ENCODE measurements at regions not wholly inside any gene's neighbourhood (a gene's known extent, or its start where the extent isn't known, plus 50 kb on each side); places are given as distances from the start of the nearest gene placed in this dataset.

DNA sequence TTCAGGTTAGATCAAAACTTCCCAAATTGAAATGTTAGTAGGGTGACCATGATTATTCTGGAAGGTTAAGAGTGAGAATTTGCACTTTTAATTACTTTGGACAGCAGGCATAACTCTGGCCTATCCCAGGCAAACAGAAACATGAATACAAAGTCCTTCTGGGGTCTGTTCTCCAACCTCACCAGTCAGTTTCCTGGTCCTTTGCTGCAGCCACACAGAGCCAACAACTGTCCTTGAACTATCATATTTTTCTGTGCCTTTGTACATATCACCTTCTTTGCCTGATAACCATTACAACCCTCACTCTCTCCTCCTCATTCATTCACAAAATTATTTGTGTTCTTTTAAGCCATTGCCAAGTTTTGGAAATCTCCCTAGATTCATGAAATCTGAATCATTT lies 126.0 kb upstream of the GBE1 start:
- TF ChIP-seq CTCF (IDR thresholded peaks at IDR 0.05 in 2 of 3, conservative IDR thresholded peaks at IDR 0.05 in 1 of 3; ENCODE audit: insufficient read depth in 2 of 3, low read depth in 1 of 3, low read length in 3 of 3) (no peak), EZH2 (IDR thresholded peaks at IDR 0.05; ENCODE audit: borderline replicate concordance, low read depth, low read length) (no peak), TBL1XR1 (IDR thresholded peaks at IDR 0.05; ENCODE audit: low read length in 2 of 2) (no peak), USF2 (CRISPR knock-in tag; IDR thresholded peaks at IDR 0.05) (no peak), SMAD1 (IDR thresholded peaks at IDR 0.05; ENCODE audit: low read depth, low read length, partially characterized antibody) (no peak), ETV6 (IDR thresholded peaks at IDR 0.05; ENCODE audit: borderline replicate concordance in 1 of 2, low read depth in 2 of 2, low read length in 1 of 2) (no peak), ETV6 (CRISPR knock-in tag; IDR thresholded peaks at IDR 0.05; ENCODE audit: borderline replicate concordance) (no peak), YY1 (IDR thresholded peaks at IDR 0.05; ENCODE audit: borderline replicate concordance in 1 of 3, control insufficient read depth in 1 of 3, extremely low read depth in 1 of 3, insufficient read depth in 3 of 3, insufficient read length in 1 of 3, insufficient replicate concordance in 2 of 3, low read depth in 1 of 3, low read length in 2 of 3) (no peak), FOXP1 (CRISPR knock-in tag; IDR thresholded peaks at IDR 0.05) (no peak), RNF2 (IDR thresholded peaks at IDR 0.05) (no peak)
- TF ChIP-seq, protein P1, sequence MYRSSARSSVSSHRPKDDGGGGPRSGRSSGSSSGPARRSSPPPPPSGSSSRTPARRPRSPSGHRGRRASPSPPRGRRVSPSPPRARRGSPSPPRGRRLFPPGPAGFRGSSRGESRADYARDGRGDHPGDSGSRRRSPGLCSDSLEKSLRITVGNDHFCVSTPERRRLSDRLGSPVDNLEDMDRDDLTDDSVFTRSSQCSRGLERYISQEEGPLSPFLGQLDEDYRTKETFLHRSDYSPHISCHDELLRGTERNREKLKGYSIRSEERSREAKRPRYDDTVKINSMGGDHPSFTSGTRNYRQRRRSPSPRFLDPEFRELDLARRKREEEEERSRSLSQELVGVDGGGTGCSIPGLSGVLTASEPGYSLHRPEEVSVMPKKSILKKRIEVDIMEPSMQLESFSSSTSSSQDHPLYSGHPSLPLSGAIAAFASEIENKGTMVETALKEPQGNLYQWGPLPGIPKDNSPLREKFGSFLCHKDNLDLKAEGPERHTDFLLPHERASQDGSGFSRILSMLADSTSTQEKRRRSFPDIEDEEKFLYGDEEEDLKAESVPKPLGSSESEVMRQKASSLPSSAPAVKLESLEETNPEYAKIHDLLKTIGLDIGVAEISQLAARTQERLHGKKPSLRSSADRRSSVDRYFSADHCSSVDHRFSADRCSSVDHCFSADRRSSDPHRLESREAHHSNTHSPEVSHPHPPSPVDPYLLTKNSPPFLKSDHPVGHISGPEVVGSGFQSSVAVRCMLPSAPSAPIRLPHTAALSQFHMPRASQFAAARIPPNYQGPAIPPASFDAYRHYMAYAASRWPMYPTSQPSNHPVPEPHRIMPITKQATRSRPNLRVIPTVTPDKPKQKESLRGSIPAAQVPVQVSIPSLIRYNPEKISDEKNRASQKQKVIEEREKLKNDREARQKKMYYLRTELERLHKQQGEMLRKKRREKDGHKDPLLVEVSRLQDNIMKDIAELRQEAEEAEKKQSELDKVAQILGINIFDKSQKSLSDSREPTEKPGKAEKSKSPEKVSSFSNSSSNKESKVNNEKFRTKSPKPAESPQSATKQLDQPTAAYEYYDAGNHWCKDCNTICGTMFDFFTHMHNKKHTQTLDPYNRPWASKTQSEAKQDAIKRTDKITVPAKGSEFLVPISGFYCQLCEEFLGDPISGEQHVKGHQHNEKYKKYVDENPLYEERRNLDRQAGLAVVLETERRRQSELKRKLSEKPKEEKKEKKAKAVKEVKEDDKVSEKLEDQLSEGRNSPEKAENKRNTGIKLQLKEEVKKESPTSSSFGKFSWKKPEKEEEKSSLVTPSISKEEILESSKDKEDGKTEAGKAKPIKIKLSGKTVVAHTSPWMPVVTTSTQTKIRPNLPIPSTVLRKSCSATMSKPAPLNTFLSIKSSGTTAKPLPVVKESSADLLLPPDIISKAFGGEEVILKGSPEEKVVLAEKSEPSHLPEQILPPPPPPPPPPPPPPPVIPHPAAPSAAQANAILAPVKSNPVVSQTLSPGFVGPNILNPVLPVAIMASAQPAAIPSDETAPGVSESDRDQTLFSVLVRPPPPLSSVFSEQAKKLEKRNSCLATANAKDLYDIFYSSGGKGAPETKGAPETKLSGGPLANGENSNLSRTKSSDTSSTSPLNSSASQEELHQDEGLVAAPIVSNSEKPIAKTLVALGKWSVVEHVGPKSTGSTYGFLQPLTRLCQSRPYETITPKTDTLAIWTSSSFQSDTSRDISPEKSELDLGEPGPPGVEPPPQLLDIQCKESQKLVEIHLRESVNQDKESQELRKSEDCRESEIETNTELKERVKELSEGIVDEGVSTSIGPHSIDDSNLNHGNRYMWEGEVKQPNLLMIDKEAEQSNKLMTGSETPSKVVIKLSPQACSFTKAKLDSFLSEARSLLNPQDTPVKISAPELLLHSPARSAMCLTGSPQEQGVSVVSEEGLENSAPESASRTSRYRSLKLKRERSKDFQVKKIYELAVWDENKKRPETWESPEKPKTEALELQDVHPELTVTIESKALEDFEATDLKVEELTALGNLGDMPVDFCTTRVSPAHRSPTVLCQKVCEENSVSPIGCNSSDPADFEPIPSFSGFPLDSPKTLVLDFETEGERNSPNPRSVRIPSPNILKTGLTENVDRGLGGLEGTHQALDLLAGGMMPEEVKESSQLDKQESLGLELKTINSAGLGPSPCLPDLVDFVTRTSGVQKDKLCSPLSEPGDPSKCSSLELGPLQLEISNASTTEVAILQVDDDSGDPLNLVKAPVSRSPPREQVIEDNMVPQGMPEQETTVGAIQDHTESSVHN (IDR thresholded peaks at IDR 0.05; ENCODE audit: borderline replicate concordance in 1 of 2, low read depth in 1 of 2): no peak
